ENCODE measurements at regions not wholly inside any gene's neighbourhood (a gene's known extent, or its start where the extent isn't known, plus 50 kb on each side); places are given as distances from the start of the nearest gene placed in this dataset.
"Not testable (repeated sequence)": the region's sequence is repeated elsewhere in the genome, so short reads cannot be mapped to it uniquely, and the experiment has no call there.

GRCh38 chr4:187732524-187732923 is 263.0 kb upstream of the ZFP42 start:
- no peak for DNase-seq

GRCh38 chr4:187739771-187740170 is 255.8 kb upstream of the ZFP42 start:
- DNase-seq = no peak

- no peak for DNase-seq
These were observed 250.7 kb upstream of the ZFP42 start for GRCh38 chr4:187744911-187745310.

GRCh38 chr4:187750652-187751051 is 244.9 kb upstream of the ZFP42 start:
- not testable (repeated sequence) for DNase-seq

- DNase-seq = no peak
These were observed 228.4 kb upstream of the ZFP42 start for GRCh38 chr4:187767158-187767557.

GRCh38 chr4:187767687-187768086 is 227.9 kb upstream of the ZFP42 start:
- DNase-seq = no peak

GRCh38 chr4:187770345-187770744 is 225.2 kb upstream of the ZFP42 start:
- no peak for DNase-seq

DNA sequence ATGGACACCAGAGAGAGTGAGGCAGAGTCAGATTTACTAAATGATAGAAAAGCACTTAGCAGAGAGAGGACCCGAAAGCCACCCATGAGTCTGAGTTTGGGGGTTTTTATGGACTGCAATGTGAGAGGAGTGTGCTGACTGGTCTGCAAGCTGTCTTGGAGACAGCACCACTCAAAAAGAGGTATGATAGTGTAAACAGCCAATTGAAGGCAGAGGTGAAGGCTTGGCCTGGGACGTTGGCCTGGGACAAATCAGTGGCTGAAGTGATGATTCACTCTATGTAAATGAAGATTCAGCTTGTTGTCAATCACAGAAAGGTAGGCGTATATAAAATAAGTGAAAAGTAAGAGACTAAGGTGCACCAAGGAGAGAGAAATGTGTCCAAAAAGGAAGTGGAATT is 217.6 kb upstream of the ZFP42 start:
- no peak for DNase-seq

- DNase-seq = no peak
These were observed 215.5 kb upstream of the ZFP42 start for GRCh38 chr4:187780070-187780469.

DNA sequence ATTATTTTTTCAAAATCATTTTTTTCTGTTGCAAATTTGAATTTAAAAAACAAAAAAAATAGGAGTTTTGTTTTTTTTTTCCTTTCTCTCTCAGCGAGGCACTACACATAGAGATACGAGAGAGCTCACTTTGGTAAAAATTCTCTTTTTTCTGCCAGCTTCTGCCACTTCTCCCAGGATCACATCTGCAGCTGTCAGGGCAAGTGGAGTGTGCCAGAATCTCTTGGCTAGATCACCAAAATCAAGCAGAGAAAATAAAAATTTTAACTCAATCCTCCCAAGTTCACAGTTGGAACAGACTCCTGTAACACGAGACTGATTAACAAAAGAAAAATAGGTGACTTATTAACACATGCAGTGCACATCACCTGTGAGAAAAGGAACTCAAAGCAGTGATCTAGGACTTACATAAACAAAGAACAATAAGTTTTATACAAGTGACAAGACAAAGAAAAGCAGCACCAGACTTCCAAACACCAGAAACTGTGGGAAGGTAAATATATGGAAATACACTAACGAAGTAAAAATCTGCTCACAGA is 213.2 kb upstream of the ZFP42 start:
- DNase-seq = no peak

- DNase-seq = no peak
These were observed 209.4 kb upstream of the ZFP42 start for GRCh38 chr4:187786190-187786589.

- DNase-seq = no peak
These were observed 206.5 kb upstream of the ZFP42 start for GRCh38 chr4:187789078-187789477.

GRCh38 chr4:187795737-187796136 is 199.8 kb upstream of the ZFP42 start:
- no peak for DNase-seq

GRCh38 chr4:187798385-187798784 is 197.2 kb upstream of the ZFP42 start:
- no peak for DNase-seq

DNA sequence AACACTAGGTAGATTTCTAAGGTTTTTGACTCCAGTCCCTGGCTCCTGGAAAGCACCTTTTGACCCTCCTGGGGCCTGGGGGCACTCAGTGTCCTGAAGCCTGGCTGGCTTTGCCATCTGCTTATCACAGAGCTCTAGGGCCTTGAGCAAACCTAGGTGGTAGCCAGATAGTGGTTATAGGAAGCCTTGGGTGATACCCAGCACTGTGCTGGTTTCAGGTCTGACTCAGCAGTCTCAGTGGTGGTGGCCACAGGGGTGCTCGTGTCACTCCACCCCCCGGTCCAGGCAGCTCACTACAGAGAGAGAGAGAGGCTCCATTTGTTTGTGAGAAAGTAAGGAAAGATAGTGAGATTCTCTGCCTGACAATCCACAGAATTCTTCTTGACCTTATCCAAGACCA is 195.8 kb upstream of the ZFP42 start:
- no peak for DNase-seq

DNA sequence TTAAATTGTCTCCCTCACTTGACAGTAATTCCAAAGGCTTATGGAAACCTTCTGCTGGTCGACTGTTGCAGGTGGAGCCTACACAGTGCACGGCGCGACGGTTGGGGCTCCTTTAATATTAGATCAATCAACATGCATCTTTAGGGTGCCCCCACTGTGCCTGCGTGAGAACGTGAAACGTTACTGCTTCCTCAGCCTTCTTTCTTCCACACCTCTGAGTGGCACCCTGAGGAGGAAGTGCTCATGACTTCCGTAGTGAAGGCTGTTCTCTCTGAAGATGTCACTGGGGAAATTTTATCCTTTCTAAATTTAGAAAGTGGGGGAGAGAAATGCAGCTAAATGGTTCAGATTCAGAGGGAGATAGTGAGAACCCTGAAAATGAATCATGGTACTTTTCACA is 184.0 kb upstream of the ZFP42 start:
- no peak for DNase-seq

GRCh38 chr4:187814737-187815465 is 180.7 kb upstream of the ZFP42 start:
- DNase-seq = peak in 2 of 56 donors; percentile 1 to 13

DNA sequence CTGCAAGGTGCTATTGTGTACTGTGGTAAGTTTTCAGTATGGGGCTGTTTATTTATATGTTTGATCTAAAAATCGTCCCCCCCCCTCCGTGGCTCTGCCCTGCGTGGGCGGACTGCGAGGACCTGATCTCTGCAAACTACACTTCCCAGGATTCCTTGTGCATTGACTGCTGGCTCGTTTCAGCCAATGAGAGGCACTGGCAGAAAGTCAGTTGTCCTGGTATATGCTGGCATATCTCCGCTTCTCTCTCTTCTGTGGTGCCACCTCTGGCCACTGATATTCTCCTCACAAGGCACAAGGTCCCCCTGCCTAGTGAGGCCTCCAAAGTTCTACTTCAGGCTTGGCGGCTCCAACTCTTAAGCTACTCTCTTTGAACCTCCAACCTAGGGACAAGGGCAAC is 168.8 kb upstream of the ZFP42 start:
- DNase-seq = no peak

DNA sequence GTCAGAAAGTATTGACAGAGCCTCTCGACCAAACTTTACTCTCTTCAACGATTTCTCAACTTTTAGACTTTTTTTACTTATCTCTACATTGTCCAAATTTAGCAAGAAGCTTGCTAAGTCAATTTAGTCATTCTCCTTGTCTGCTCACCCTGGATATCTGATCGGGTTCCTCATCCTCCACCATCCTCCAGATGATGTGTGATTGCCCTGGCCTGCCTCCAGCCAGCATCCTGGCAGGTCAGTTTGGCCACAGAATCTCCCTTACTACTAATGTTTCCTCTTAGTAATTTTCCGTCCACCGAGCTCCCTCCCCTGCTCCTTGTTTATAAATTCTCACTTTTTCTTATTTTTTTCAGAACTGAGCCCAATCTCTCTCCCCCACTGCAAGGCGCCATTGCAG is 167.9 kb upstream of the ZFP42 start:
- no peak for DNase-seq

- DNase-seq = no peak
These were observed 155.8 kb upstream of the ZFP42 start for GRCh38 chr4:187839765-187840164.

DNA sequence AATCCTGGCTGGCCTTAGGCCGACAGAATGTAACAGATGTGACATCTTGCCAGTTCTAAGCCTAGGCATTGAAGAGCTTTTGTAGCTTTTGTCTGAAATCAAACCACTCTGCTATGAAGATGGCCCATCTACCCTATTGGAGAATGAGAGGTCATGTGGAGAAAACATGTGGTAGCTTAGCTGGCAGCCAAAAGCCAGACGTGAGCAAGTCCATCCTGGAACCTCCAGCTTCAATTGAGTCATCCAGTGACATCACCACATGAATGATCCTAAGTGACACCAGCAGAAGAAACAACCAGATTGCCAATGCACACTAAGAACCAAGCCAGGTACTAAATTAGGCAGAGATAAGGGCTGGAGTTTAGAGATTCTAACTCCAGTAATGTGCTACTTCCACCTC is 154.8 kb upstream of the ZFP42 start:
- DNase-seq = no peak

GRCh38 chr4:187849556-187850225 is 145.9 kb upstream of the ZFP42 start:
- DNase-seq = no peak

- DNase-seq = no peak
These were observed 129.7 kb upstream of the ZFP42 start for GRCh38 chr4:187865914-187866313.

Data from amygdala (tissue), 56 donors.